ENCODE measurements at regions not wholly inside any gene's neighbourhood (a gene's known extent, or its start where the extent isn't known, plus 50 kb on each side); places are given as distances from the start of the nearest gene placed in this dataset.

DNA sequence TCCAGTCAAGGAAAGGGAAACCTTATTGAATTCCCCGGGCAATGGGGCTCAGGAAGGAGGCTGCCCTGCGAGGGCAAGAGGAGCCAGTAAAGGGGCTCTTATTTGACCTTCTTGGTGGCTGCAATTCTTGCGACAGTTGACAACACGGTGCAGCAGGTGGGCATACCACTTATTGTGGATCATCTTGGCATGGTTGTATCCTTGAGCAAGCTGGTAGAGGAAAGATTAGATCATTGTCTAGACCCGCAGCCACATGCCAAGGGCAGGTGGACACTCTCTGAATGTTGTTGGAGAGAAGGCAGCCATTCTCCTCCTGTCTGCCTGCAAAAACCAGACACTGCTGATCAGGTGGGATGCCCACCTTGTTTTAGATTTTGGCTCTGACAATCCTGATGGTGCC lies 170.2 kb upstream of the CHST9 start:
- TF ChIP-seq, protein P1, sequence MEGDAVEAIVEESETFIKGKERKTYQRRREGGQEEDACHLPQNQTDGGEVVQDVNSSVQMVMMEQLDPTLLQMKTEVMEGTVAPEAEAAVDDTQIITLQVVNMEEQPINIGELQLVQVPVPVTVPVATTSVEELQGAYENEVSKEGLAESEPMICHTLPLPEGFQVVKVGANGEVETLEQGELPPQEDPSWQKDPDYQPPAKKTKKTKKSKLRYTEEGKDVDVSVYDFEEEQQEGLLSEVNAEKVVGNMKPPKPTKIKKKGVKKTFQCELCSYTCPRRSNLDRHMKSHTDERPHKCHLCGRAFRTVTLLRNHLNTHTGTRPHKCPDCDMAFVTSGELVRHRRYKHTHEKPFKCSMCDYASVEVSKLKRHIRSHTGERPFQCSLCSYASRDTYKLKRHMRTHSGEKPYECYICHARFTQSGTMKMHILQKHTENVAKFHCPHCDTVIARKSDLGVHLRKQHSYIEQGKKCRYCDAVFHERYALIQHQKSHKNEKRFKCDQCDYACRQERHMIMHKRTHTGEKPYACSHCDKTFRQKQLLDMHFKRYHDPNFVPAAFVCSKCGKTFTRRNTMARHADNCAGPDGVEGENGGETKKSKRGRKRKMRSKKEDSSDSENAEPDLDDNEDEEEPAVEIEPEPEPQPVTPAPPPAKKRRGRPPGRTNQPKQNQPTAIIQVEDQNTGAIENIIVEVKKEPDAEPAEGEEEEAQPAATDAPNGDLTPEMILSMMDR (IDR thresholded peaks at IDR 0.05) = no peak
- TF ChIP-seq POLR2A (IDR thresholded peaks at IDR 0.05) = no peak

Measured in lower leg skin (tissue), 3 donors.